HCT116 (cell line): ENCODE measurements at regions not wholly inside any gene's neighbourhood (a gene's known extent, or its start where the extent isn't known, plus 50 kb on each side); places are given as distances from the start of the nearest gene placed in this dataset.

ENCODE experiments used
- ATAC-seq: fragments of 200-7000 bp; cut with Tn5 transposase; 2 replicates; pipeline ENCODE4 v1.9.1; 2020; ENCODE audit warnings: mild to moderate bottlenecking, moderate library complexity
- BruUV-seq: library from RNA; stranded (reverse); fragments of 400-500 nt; replicated peaks from 2 replicates; lab custom pipeline; 2021; lab: Mats Ljungman, UMichigan
- CTCF ChIA-PET: fragments of 300-600 bp; sonication (Branson Sonifier 250); formaldehyde crosslinking; loops from one replicate; lab custom pipeline; 2021; ENCODE audit warnings: antibody characterized with exemption; lab: Charles Lee
- POLR2A ChIA-PET: fragments of 300-600, 350-600 bp; sonication (Branson Sonifier 250); formaldehyde crosslinking; loops from one replicate; lab custom pipeline; 2021; ENCODE audit warnings: antibody characterized with exemption; lab: Charles Lee
- RAD21 ChIA-PET, 2 experiments: fragments of 300-600 bp; sonication (Branson Sonifier 250); formaldehyde crosslinking; loops; one replicate each; lab custom pipeline; 2023; ENCODE audit warnings: low total read pairs in 2 of 2; ENCODE audit not compliant: uncharacterized antibody in 2 of 2, unreplicated experiment in 2 of 2, low non-redundant PET in 1 of 2; lab: Charles Lee
- DNase-seq: peaks from one replicate; pipeline ENCODE4 v3.0.0-alpha.2; 2010; ENCODE audit warnings: low read depth, low spot score
- H2AFZ ChIP-seq: fragments of 200-600 bp; shearing (Covaris generic), sonication (generic); 2 replicates; pipeline ENCODE4 v1.6.1; 2017; ENCODE audit warnings: low read depth, mixed run types, mixed read lengths, antibody characterized with exemption, low read length; ENCODE audit not compliant: poor library complexity, severe bottlenecking
- H3K27ac ChIP-seq: 2 replicates; pipeline ENCODE4 v1.5.1; 2012; ENCODE audit warnings: low read depth, low read length
- H3K27me3 ChIP-seq: fragments of 200-600 bp; sonication (generic); 2 replicates; pipeline ENCODE4 v1.6.1; 2016; ENCODE audit warnings: mixed run types, low read length, mixed read lengths; ENCODE audit not compliant: insufficient read depth
- H3K36me3 ChIP-seq, 2 experiments: fragments of 200-500 bp in 1 of 2; fragments of 200-600 bp in 1 of 2; sonication (Bioruptor generic) in 1 of 2; sonication (generic) in 1 of 2; 2 replicates each; pipeline versions ENCODE4 v1.5.1 to v1.6.1; 2014 to 2016; ENCODE audit warnings: low read length in 2 of 2, inconsistent platforms in 1 of 2, mixed read lengths in 1 of 2, mixed run types in 1 of 2; ENCODE audit not compliant: insufficient read depth in 2 of 2, control insufficient read depth in 1 of 2
- H3K4me1 ChIP-seq, 2 experiments: fragments of 200-600 bp in 1 of 2; sonication (generic) in 1 of 2; 2 replicates each; pipeline versions ENCODE4 v1.5.1 to v1.6.1; 2012 to 2017; ENCODE audit warnings: low read length in 2 of 2, inconsistent platforms in 1 of 2, mild to moderate bottlenecking in 1 of 2, mixed read lengths in 1 of 2, mixed run types in 1 of 2, moderate library complexity in 1 of 2; ENCODE audit not compliant: insufficient read depth in 2 of 2, control insufficient read depth in 1 of 2
- H3K4me2 ChIP-seq: fragments of 200-600 bp; sonication (generic); 2 replicates; pipeline ENCODE4 v1.6.1; 2017; ENCODE audit warnings: mixed run types, low read length, mixed read lengths
- H3K4me3 ChIP-seq, 2 experiments: fragments of 200-600 bp in 1 of 2; sonication (generic) in 1 of 2; replicated peaks in 1 of 2; 2 replicates each; pipeline ENCODE4 v1.5.1; 2011 to 2016; ENCODE audit warnings: low read length in 2 of 2, control low read depth in 1 of 2, low read depth in 1 of 2, mild to moderate bottlenecking in 1 of 2, mixed read lengths in 1 of 2, mixed run types in 1 of 2
- H3K79me2 ChIP-seq: fragments of 200-600 bp; sonication (generic); 2 replicates; pipeline ENCODE4 v1.6.1; 2017; ENCODE audit warnings: mild to moderate bottlenecking, mixed run types, low read length, moderate library complexity, mixed read lengths; ENCODE audit not compliant: insufficient read depth
- H3K9ac ChIP-seq: fragments of 200-600 bp; sonication (generic); 2 replicates; pipeline ENCODE4 v1.6.1; 2016; ENCODE audit warnings: low read length, mixed read lengths
- H3K9me2 ChIP-seq: fragments of 200-600 bp; sonication (generic), shearing (Covaris generic); 2 replicates; pipeline ENCODE4 v1.6.1; 2017; ENCODE audit warnings: mixed run types, mild to moderate bottlenecking, moderate library complexity; ENCODE audit not compliant: insufficient read depth
- H3K9me3 ChIP-seq, 2 experiments: fragments of 200-500 bp in 1 of 2; fragments of 200-600 bp in 1 of 2; sonication (Bioruptor generic) in 1 of 2; sonication (generic) in 1 of 2; 2 replicates each; pipeline ENCODE4 v1.6.1; 2014 to 2017; ENCODE audit warnings: low read length in 2 of 2, mixed read lengths in 2 of 2, inconsistent platforms in 1 of 2, low read depth in 1 of 2, mild to moderate bottlenecking in 1 of 2, mixed run types in 1 of 2, moderate library complexity in 1 of 2; ENCODE audit not compliant: control insufficient read depth in 1 of 2, insufficient read depth in 1 of 2
- H4K20me1 ChIP-seq: fragments of 200-600 bp; sonication (generic), shearing (Covaris generic); 2 replicates; pipeline ENCODE4 v1.6.1; 2017; ENCODE audit warnings: mixed run types, mild to moderate bottlenecking, moderate library complexity; ENCODE audit not compliant: insufficient read depth
- CBX3 ChIP-seq: IDR thresholded peaks from 2 replicates; pipeline ENCODE4 v1.6.1; 2012; ENCODE audit warnings: low read depth
- CEBPB ChIP-seq: IDR thresholded peaks from 2 replicates; pipeline ENCODE4 v1.6.1; 2012; ENCODE audit warnings: low read depth
- EGR1 ChIP-seq: IDR thresholded peaks from 2 replicates; pipeline ENCODE4 v1.6.1; 2012; ENCODE audit warnings: low read depth
- ELF1 ChIP-seq: IDR thresholded peaks from 2 replicates; pipeline ENCODE4 v1.6.1; 2012; ENCODE audit warnings: low read depth, borderline replicate concordance
- EZH2phosphoT487 ChIP-seq: fragments of 200-600 bp; IDR thresholded peaks from 2 replicates; pipeline ENCODE4 v1.6.1; 2018; ENCODE audit warnings: antibody characterized with exemption, borderline replicate concordance
- FOSL1 ChIP-seq: IDR thresholded peaks from 2 replicates; pipeline ENCODE4 v1.6.1; 2012; ENCODE audit warnings: low read depth
- JUND ChIP-seq: IDR thresholded peaks from 2 replicates; pipeline ENCODE4 v1.6.1; 2012
- POLR2A ChIP-seq: IDR thresholded peaks from 2 replicates; pipeline ENCODE4 v1.7.0; 2011; ENCODE audit warnings: borderline replicate concordance; ENCODE audit not compliant: insufficient read depth, insufficient read length; ENCODE audit errors: extremely low read depth
- POLR2AphosphoS5 ChIP-seq: IDR thresholded peaks from 2 replicates; pipeline ENCODE4 v1.6.1; 2011; ENCODE audit warnings: mild to moderate bottlenecking, low read depth, low read length, moderate library complexity
- RAD21 ChIP-seq: IDR thresholded peaks from 2 replicates; pipeline ENCODE4 v1.6.1; 2012; ENCODE audit warnings: low read depth, mild to moderate bottlenecking
- SIN3A ChIP-seq: IDR thresholded peaks from 2 replicates; pipeline ENCODE4 v1.6.1; 2012; ENCODE audit warnings: low read depth
- TCF7L2 ChIP-seq: IDR thresholded peaks from 2 replicates; pipeline ENCODE4 v1.7.0; 2011; ENCODE audit warnings: borderline replicate concordance, inconsistent platforms; ENCODE audit not compliant: insufficient read depth, insufficient read length; ENCODE audit errors: extremely low read depth
- ZNF274 ChIP-seq: fragments of 200-500 bp; sonication (Bioruptor generic); IDR thresholded peaks from 2 replicates; pipeline ENCODE4 v1.6.1; 2014; ENCODE audit warnings: mild to moderate bottlenecking, low read depth, low read length, inconsistent platforms
- intact Hi-C: fragments of 100-400 bp; cut with micrococcal nuclease; formaldehyde crosslinking; loops from 2 replicates; pipeline ENCODE4 v1.10.0; 2022
- TF ChIP-seq, protein P1 (sequence below): IDR thresholded peaks from 2 replicates; pipeline ENCODE4 v1.6.1; 2012
- TF ChIP-seq, protein P2 (sequence below): IDR thresholded peaks from 2 replicates; pipeline ENCODE4 v1.6.1; 2011; ENCODE audit warnings: mild to moderate bottlenecking, low read length, moderate library complexity; ENCODE audit not compliant: insufficient replicate concordance; ENCODE audit errors: extremely low read depth
- TF ChIP-seq, protein P3 (sequence below): IDR thresholded peaks from 2 replicates; pipeline ENCODE4 v1.6.1; 2012; ENCODE audit warnings: low read depth

DNA sequence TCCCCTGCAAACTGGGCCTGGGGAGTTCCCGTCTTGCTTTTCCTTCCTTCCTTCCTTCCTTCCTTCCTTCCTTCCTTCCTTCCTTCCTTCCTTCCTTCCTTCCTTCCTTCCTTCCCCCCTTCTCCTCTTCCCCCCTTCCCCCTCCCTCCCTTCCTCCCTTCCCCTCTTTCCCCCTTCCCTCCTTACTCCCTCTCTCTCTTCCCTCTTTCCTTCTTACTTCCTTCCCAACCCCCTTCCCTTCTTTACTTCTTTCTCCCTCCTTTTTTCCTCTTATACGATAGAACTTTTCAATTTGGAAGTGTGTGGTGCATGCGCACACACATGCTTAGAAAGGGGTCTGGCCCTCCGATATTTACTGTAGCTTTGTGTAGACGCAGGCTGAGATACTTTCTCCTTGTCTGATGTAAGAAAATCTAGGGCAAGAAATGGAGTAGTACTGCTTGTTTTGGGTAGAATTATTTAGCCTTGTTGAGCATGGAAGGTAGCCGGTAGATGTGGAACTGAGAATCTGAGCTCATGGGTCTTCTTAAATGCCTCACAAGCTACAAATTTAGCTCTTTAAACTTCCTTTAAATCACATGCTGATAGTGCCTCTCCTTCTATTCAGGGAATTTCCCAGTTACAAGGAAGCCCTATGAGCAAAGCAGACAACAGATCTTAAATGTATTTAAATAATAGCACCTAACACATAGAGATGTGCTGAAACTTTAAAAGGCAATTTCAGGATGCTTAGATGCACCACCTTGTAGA is 189.6 kb downstream of the GPAT3 start:
- POLR2A ChIA-PET: no interaction called here

DNA sequence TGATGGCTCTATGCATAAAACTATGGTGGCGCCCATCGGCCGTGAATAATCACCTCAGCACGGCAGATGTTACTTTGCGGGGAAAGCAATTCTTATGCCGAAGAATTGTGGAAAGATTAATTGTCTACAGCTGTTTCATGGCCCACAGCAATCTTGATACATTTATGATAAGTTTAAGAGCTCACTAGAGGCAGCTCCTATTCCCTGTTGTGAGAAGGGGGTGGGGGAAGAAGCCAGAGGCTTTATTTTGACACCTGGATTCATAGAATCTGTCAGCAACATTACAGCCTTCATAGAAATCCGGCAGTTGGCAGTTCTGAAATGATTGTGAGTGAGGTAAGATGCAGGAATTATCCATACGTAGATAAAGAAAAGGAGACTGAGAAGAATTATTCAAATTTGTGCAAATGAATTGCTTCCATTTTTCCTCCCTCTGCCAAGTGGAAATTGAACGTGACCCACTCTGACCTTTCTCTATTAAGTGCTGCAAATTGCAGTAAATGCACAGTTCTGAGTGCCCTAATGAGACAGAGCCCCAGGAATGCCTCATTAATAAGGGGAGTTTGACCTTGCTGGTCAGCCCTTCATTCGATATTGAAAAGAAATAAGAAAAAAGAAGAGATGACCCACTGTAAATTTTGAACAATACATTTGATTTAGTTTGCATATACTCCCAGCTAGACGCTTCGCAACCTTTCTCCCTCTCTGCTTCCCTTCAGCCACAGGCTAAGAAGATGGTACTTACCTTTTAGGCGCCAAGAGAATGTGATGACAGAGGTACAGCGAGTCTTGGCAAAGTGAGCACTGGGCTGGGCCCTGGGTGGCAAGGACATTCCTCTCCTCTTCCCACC is 188.8 kb downstream of the GPAT3 start:
- ChIA-PET POLR2A (no interaction called here), RAD21 (no interaction called here), CTCF (no interaction called here)
- no peaks in the 10 kb centered on the region for H3K27me3 ChIP-seq
- no peak for ATAC-seq
- no peaks in the 10 kb centered on the region for H3K9me2 ChIP-seq
- no peaks in the 10 kb centered on the region for H3K4me1 ChIP-seq
- BruUV-seq: no TSS peak
- no peaks in the 10 kb centered on the region for H3K9me3 ChIP-seq
- no peak overlapping the region for H2AFZ ChIP-seq
- H3K4me3 ChIP-seq: no peak overlapping the region
- no peaks in the 10 kb centered on the region for H3K79me2 ChIP-seq
- H3K4me2 ChIP-seq: no peak overlapping the region
- H3K9ac ChIP-seq: no peak overlapping the region
- H4K20me1 ChIP-seq: no peaks in the 10 kb centered on the region
- H3K36me3 ChIP-seq: no peaks in the 10 kb centered on the region
- DNase-seq: no peak
- H3K27ac ChIP-seq: no peak overlapping the region
- intact Hi-C loops: no loop called here
- TF ChIP-seq CBX3 (no peak), EZH2phosphoT487 (no peak), JUND (no peak), RAD21 (no peak), POLR2A (no peak)
- TF ChIP-seq, protein P1, sequence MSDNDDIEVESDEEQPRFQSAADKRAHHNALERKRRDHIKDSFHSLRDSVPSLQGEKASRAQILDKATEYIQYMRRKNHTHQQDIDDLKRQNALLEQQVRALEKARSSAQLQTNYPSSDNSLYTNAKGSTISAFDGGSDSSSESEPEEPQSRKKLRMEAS: no peak
- TF ChIP-seq, protein P2, sequence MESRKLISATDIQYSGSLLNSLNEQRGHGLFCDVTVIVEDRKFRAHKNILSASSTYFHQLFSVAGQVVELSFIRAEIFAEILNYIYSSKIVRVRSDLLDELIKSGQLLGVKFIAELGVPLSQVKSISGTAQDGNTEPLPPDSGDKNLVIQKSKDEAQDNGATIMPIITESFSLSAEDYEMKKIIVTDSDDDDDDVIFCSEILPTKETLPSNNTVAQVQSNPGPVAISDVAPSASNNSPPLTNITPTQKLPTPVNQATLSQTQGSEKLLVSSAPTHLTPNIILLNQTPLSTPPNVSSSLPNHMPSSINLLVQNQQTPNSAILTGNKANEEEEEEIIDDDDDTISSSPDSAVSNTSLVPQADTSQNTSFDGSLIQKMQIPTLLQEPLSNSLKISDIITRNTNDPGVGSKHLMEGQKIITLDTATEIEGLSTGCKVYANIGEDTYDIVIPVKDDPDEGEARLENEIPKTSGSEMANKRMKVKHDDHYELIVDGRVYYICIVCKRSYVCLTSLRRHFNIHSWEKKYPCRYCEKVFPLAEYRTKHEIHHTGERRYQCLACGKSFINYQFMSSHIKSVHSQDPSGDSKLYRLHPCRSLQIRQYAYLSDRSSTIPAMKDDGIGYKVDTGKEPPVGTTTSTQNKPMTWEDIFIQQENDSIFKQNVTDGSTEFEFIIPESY: no peak
- TF ChIP-seq, protein P3, sequence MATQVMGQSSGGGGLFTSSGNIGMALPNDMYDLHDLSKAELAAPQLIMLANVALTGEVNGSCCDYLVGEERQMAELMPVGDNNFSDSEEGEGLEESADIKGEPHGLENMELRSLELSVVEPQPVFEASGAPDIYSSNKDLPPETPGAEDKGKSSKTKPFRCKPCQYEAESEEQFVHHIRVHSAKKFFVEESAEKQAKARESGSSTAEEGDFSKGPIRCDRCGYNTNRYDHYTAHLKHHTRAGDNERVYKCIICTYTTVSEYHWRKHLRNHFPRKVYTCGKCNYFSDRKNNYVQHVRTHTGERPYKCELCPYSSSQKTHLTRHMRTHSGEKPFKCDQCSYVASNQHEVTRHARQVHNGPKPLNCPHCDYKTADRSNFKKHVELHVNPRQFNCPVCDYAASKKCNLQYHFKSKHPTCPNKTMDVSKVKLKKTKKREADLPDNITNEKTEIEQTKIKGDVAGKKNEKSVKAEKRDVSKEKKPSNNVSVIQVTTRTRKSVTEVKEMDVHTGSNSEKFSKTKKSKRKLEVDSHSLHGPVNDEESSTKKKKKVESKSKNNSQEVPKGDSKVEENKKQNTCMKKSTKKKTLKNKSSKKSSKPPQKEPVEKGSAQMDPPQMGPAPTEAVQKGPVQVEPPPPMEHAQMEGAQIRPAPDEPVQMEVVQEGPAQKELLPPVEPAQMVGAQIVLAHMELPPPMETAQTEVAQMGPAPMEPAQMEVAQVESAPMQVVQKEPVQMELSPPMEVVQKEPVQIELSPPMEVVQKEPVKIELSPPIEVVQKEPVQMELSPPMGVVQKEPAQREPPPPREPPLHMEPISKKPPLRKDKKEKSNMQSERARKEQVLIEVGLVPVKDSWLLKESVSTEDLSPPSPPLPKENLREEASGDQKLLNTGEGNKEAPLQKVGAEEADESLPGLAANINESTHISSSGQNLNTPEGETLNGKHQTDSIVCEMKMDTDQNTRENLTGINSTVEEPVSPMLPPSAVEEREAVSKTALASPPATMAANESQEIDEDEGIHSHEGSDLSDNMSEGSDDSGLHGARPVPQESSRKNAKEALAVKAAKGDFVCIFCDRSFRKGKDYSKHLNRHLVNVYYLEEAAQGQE: no peak

More for the DNA sequence above, 189.6 kb downstream of the GPAT3 start:
- no peaks in the 10 kb centered on the region for H3K9me3 ChIP-seq
- H3K36me3 ChIP-seq: no peaks in the 10 kb centered on the region
- RAD21 ChIA-PET: no interaction called here
- intact Hi-C loops: no loop called here
- no peak overlapping the region for H3K4me3 ChIP-seq
- DNase-seq (no peak), ATAC-seq (no peak)
- no peaks in the 10 kb centered on the region for H3K9me2 ChIP-seq
- BruUV-seq: no TSS peak
- no peaks in the 10 kb centered on the region for H3K79me2 ChIP-seq
- CTCF ChIA-PET: no interaction called here
- no peaks in the 10 kb centered on the region for H4K20me1 ChIP-seq
- H2AFZ ChIP-seq: no peak overlapping the region
- H3K4me1 ChIP-seq: no peaks in the 10 kb centered on the region
- TF ChIP-seq EZH2phosphoT487 (no peak), ELF1 (no peak), EGR1 (no peak), CEBPB (no peak), ZNF274 (no peak), POLR2AphosphoS5 (no peak), JUND (no peak), FOSL1 (no peak), POLR2A (no peak), TCF7L2 (no peak), SIN3A (no peak)
- no peaks in the 10 kb centered on the region for H3K27me3 ChIP-seq
- no peak overlapping the region for H3K27ac ChIP-seq
- H3K9ac ChIP-seq: no peak overlapping the region
- H3K4me2 ChIP-seq: no peak overlapping the region
